GM10266 (cell line): ENCODE measurements at regions not wholly inside any gene's neighbourhood (a gene's known extent, or its start where the extent isn't known, plus 50 kb on each side); places are given as distances from the start of the nearest gene placed in this dataset.
"Not testable (repeated sequence)": the region's sequence is repeated elsewhere in the genome, so short reads cannot be mapped to it uniquely, and the experiment has no call there.

Experiments used
- DNase-seq: peaks from one replicate; pipeline ENCODE4 v3.0.0; 2012; ENCODE audit errors: extremely low spot score
- CTCF ChIP-seq: IDR thresholded peaks from 2 replicates; pipeline ENCODE4 v1.5.1; 2012; ENCODE audit warnings: mild to moderate bottlenecking, low read depth; ENCODE audit not compliant: control insufficient read depth, insufficient read depth; ENCODE audit errors: missing control alignments

- no peak for TF ChIP-seq CTCF
- no peak for DNase-seq
Observed at GRCh38 chr4:75229806-75230570, 284.2 kb downstream of the RCHY1 start.

GRCh38 chr4:75213480-75213879 lies 280.6 kb downstream of the PARM1 start:
- no peak for TF ChIP-seq CTCF
- no peak for DNase-seq

- TF ChIP-seq CTCF = no peak
- DNase-seq = no peak
Observed at GRCh38 chr4:75211422-75211821, 278.5 kb downstream of the PARM1 start.

GRCh38 chr4:75207902-75208301 lies 275.0 kb downstream of the PARM1 start:
- no peak for DNase-seq
- TF ChIP-seq CTCF = no peak

GRCh38 chr4:75195111-75195510 lies 262.2 kb downstream of the PARM1 start:
- TF ChIP-seq CTCF = no peak
- no peak for DNase-seq

- no peak for DNase-seq
- TF ChIP-seq CTCF = no peak
Observed at GRCh38 chr4:75194180-75194579, 261.3 kb downstream of the PARM1 start.

- not testable (repeated sequence) for DNase-seq
Observed at GRCh38 chr4:75192182-75192581, 259.3 kb downstream of the PARM1 start.

- no peak for TF ChIP-seq CTCF
- DNase-seq = no peak
Observed at GRCh38 chr4:75189711-75190335, 256.9 kb downstream of the PARM1 start.
